ENCODE measurements at regions not wholly inside any gene's neighbourhood (a gene's known extent, or its start where the extent isn't known, plus 50 kb on each side); places are given as distances from the start of the nearest gene placed in this dataset.
"Not testable (repeated sequence)": the region's sequence is repeated elsewhere in the genome, so short reads cannot be mapped to it uniquely, and the experiment has no call there.

DNA sequence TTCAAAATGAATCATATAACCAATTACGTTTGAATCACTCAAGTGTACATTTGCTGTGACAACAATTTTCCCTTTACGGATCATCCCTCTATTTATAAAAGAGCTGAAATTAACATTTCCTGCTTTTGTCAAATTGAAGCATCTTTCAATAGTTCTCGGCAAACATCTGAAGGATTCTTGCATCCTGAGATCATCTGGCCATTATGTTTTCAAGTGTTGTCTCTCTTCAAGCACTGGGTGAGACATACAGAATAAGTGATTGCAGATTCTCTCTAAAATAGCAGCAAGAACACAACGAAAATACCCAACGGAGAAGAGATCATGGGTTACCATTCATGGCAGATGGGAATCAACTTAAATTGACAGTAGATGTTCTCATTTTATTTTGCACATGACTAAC, 283.4 kb upstream of the GRAMD2B start:
- Histone ChIP-seq H3K27me3 (no peaks in the 10 kb centered on the region), H3K27ac (no peak overlapping the region), H3K4me1 (peaks cover 0 to 17% (median 11%) of the 10 kb centered on the region in 4 donors), H3K36me3 (no peaks in the 10 kb centered on the region), H3K9me3 (no peaks in the 10 kb centered on the region), H3K4me3 (no peak overlapping the region)
- intact Hi-C loops (cut with DNase I): no loop called here
- WGBS, 2 donors: 56 to 66% methylated on average over 5 of the region's 5 CpGs
- no peak for DNase-seq
- TF ChIP-seq, protein P1, sequence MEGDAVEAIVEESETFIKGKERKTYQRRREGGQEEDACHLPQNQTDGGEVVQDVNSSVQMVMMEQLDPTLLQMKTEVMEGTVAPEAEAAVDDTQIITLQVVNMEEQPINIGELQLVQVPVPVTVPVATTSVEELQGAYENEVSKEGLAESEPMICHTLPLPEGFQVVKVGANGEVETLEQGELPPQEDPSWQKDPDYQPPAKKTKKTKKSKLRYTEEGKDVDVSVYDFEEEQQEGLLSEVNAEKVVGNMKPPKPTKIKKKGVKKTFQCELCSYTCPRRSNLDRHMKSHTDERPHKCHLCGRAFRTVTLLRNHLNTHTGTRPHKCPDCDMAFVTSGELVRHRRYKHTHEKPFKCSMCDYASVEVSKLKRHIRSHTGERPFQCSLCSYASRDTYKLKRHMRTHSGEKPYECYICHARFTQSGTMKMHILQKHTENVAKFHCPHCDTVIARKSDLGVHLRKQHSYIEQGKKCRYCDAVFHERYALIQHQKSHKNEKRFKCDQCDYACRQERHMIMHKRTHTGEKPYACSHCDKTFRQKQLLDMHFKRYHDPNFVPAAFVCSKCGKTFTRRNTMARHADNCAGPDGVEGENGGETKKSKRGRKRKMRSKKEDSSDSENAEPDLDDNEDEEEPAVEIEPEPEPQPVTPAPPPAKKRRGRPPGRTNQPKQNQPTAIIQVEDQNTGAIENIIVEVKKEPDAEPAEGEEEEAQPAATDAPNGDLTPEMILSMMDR (IDR thresholded peaks at IDR 0.05): no peak
- TF ChIP-seq POLR2AphosphoS5 (IDR thresholded peaks at IDR 0.05): no peak
- no peak for TF ChIP-seq EP300 (IDR thresholded peaks at IDR 0.05)
- no peak for TF ChIP-seq POLR2A (IDR thresholded peaks at IDR 0.05)

DNA sequence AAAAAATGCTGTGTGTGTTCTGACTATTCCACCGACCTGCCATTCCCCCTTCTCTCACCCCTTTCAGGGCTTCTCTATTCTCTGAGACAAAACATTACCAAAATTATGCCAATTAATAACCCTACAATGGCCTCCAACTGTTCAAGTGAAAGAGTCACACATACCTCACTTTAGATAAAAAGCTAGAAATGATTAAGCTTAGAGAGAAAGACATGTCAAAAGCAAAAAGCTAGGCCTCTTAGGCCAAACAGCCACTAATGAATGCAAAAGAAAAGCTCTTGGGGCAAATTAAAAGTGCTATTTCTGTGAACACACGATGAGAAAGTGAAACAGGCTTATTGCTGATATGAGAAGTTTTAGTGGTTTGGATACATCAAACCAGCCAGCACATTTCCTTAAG, 279.6 kb upstream of the GRAMD2B start:
- Histone ChIP-seq H3K9me3 (no peaks in the 10 kb centered on the region), H3K27ac (no peak overlapping the region), H3K4me1 (peaks cover 0 to 7% (median 2%) of the 10 kb centered on the region in 4 donors), H3K4me3 (no peak overlapping the region), H3K27me3 (no peaks in the 10 kb centered on the region), H3K36me3 (no peaks in the 10 kb centered on the region)
- whole genome bisulfite sequencing, 2 donors: 59 to 73% methylated on average over 2 of the region's 2 CpGs
- TF ChIP-seq POLR2A (IDR thresholded peaks at IDR 0.05): no peak
- no peak for TF ChIP-seq POLR2AphosphoS5 (IDR thresholded peaks at IDR 0.05)
- TF ChIP-seq, protein P1 (IDR thresholded peaks at IDR 0.05): no peak
- no peak for TF ChIP-seq EP300 (IDR thresholded peaks at IDR 0.05)
- intact Hi-C loops (cut with DNase I): no loop called here
- no peak for DNase-seq

DNA sequence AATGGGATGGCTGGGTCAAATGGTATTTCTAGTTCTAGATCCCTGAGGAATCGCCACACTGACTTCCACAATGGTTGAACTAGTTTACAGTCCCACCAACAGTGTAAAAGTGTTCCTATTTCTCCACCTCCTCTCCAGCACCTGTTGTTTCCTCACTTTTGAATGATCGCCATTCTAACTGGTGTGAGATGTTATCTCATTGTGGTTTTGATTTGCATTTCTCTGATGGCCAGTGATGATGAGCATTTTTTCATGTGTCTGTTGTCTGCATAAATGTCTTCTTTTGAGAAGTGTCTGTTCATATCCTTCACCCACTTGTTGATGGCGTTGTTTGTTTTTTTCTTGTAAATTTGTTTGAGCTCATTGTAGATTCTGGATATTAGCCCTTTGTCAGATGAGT, 272.9 kb upstream of the GRAMD2B start:
- H3K4me3 ChIP-seq; H3K4me1 ChIP-seq; intact Hi-C loops (cut with DNase I); H3K36me3 ChIP-seq; H3K9me3 ChIP-seq; H3K27ac ChIP-seq; DNase-seq; H3K27me3 ChIP-seq: not testable (repeated sequence)
- WGBS, 2 donors: 73 to 90% methylated on average over 2 of the region's 3 CpGs

DNA sequence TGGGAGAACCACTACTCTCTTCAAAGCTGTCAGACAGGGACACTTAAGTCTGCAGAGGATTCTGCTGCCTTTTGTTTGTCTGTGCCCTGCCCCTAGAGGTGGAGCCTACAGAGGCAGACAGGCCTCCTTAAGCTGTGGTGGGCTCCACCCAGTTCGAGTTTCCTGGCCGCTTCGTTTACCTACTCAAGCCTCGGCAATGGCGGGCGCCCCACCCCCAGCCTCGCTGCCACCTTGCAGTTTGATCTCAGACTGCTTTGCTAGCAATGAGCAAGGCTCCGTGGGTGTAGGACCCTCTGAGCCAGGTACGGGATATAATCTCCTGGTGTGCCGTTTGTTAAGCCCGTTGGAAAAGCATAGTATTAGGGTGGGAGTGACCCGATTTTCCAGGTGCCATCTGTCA, 267.9 kb upstream of the GRAMD2B start:
- WGBS, 2 donors: 90 to 93% methylated on average over 12 of the region's 12 CpGs
- intact Hi-C loops (cut with DNase I): not testable (repeated sequence)

DNA sequence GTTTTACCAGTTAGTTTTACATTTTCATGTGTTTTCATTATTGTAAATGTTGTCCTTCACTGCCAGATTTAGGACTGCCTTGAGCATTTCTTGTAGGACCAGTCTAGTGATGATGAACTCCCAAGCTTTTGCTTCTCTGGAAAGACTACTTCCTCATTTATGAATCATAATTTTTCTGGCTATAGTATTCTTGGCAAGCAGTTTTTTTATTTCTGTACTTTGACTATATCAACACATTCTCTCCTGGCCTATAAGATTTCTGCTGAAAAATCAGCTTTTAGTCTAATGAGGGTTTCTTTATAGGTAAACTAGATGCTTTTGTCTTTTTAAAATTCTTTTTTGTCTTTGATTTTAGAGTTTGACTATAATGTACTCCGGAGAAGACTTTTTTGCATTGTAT, 256.8 kb upstream of the GRAMD2B start:
- Histone ChIP-seq H3K4me1 (no peaks in the 10 kb centered on the region), H3K27me3 (no peaks in the 10 kb centered on the region), H3K9me3 (peaks cover 0 to 9% (median 2%) of the 10 kb centered on the region in 4 donors), H3K27ac (no peak overlapping the region), H3K4me3 (no peak overlapping the region), H3K36me3 (no peaks in the 10 kb centered on the region)
- WGBS, 2 donors: 96 to 97% methylated on average over 1 of the region's 1 CpG
- TF ChIP-seq EP300 (IDR thresholded peaks at IDR 0.05) (no peak), POLR2AphosphoS5 (IDR thresholded peaks at IDR 0.05) (no peak), POLR2A (IDR thresholded peaks at IDR 0.05) (no peak)
- TF ChIP-seq, protein P1 (IDR thresholded peaks at IDR 0.05): no peak
- intact Hi-C loops (cut with DNase I): no loop called here
- no peak for DNase-seq

More for the DNA sequence above, 267.9 kb upstream of the GRAMD2B start:
- H3K4me3 ChIP-seq, H3K27ac ChIP-seq, H3K27me3 ChIP-seq, H3K36me3 ChIP-seq, H3K4me1 ChIP-seq, DNase-seq, H3K9me3 ChIP-seq: not testable (repeated sequence)

DNA sequence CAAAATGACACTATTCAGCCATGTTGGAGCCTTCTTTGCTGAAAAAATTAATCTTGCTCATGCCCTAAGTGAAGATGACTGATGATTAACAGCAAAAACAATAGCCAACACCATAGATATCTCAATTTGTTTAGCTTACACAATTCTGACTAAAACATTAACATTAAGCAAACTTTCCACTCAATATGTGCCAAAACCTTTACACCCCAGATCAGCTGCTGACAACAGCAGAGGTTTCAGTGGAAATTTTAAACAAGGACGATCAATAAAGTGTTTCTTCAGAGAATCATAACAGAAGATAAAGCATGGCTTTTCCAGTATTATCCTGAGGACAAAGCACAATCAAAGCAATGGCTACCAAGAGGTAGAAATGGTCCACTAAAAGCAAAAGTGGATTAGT, 254.4 kb upstream of the GRAMD2B start:
- no peaks in the 10 kb centered on the region for H3K4me1 ChIP-seq
- 88 to 93% methylated on average over 1 of the region's 1 CpG for WGBS, 2 donors
- no peaks in the 10 kb centered on the region for H3K27me3 ChIP-seq
- intact Hi-C loops (cut with DNase I): no loop called here
- H3K4me3 ChIP-seq: no peak overlapping the region
- H3K27ac ChIP-seq: no peak overlapping the region
- peaks cover 0 to 9% (median 2%) of the 10 kb centered on the region in 4 donors for H3K9me3 ChIP-seq
- TF ChIP-seq POLR2A (IDR thresholded peaks at IDR 0.05): no peak
- no peak for TF ChIP-seq EP300 (IDR thresholded peaks at IDR 0.05)
- TF ChIP-seq, protein P1 (IDR thresholded peaks at IDR 0.05): no peak
- TF ChIP-seq POLR2AphosphoS5 (IDR thresholded peaks at IDR 0.05): no peak
- no peak for DNase-seq
- no peaks in the 10 kb centered on the region for H3K36me3 ChIP-seq

All from sigmoid colon (tissue), 6 donors.